Heart left ventricle (tissue), 16 donors: ENCODE measurements at regions not wholly inside any gene's neighbourhood (a gene's known extent, or its start where the extent isn't known, plus 50 kb on each side); places are given as distances from the start of the nearest gene placed in this dataset.
A peak's percentile ranks its signal among the peaks of the same experiment; 100 is the strongest.

ENCODE experiments used
- ATAC-seq, 4 donors: fragments of 200-7000 bp; cut with Tn5 transposase; one replicate each; pipeline ENCODE4 v1.9.1; 2020 to 2022; ENCODE audit warnings: moderate library complexity in 4 of 4, mild to moderate bottlenecking in 3 of 4, moderate number of reproducible peaks in 1 of 4
- DNase-seq, 5 donors: peaks; one replicate each; pipeline ENCODE4 v3.0.0-alpha.2; 2020
- H3K27ac ChIP-seq, 12 donors: fragments of 200-600 bp; sonication (generic) in 4 of 12; one replicate each; pipeline versions ENCODE4 v1.5.0 to v1.8.0; 2016 to 2022; ENCODE audit warnings: mild to moderate bottlenecking in 2 of 12
- H3K27me3 ChIP-seq, 9 donors: fragments of 200-600 bp; sonication (generic) in 2 of 9; one replicate each; pipeline versions ENCODE4 v1.5.1 to v1.8.0; 2016 to 2022; ENCODE audit warnings: mild to moderate bottlenecking in 3 of 9
- H3K36me3 ChIP-seq, 9 donors: fragments of 200-600 bp; sonication (generic) in 2 of 9; one replicate each; pipeline versions ENCODE4 v1.5.0 to v1.8.0; 2018 to 2022; ENCODE audit warnings: mild to moderate bottlenecking in 2 of 9
- H3K4me1 ChIP-seq, 12 donors: fragments of 200-600 bp; sonication (generic) in 4 of 12; one replicate each; pipeline versions ENCODE4 v1.5.0 to v1.8.0; 2016 to 2022; ENCODE audit warnings: mild to moderate bottlenecking in 3 of 12
- H3K4me3 ChIP-seq, 12 donors: fragments of 200-600 bp; sonication (generic) in 4 of 12; one replicate each; pipeline versions ENCODE4 v1.5.0 to v1.8.0; 2017 to 2022; ENCODE audit warnings: mild to moderate bottlenecking in 9 of 12, moderate library complexity in 4 of 12
- H3K9me3 ChIP-seq, 12 donors: fragments of 200-600 bp; sonication (generic) in 4 of 12; one replicate each; pipeline versions ENCODE4 v1.5.0 to v1.8.0; 2016 to 2022; ENCODE audit warnings: mild to moderate bottlenecking in 1 of 12
- CTCF ChIP-seq, 12 donors: fragments of 200-600 bp; sonication (generic) in 4 of 12; IDR thresholded peaks; one replicate each; pipeline versions ENCODE4 v1.5.0 to v1.8.0; 2018 to 2022; ENCODE audit warnings: antibody characterized with exemption in 12 of 12, mild to moderate bottlenecking in 5 of 12
- POLR2A ChIP-seq, 2 donors: fragments of 450-650 bp; IDR thresholded peaks; one replicate each; pipeline ENCODE4 v1.6.1; 2017; ENCODE audit warnings: antibody characterized with exemption in 2 of 2, mild to moderate bottlenecking in 2 of 2, moderate library complexity in 2 of 2
- WGBS, 4 donors: extraction: QIAGEN DNeasy Blood & Tissue Kit in 2 of 4; methylation state at CpG; one replicate each; pipeline versions ENCODE4 v1.1.5 to v1.1.7; 2013 to 2018; 5-methylcytosine and 5-hydroxymethylcytosine counted together
- intact Hi-C, 10 donors: fragments of 100-400 bp; cut with DNase I; formaldehyde crosslinking; loops; one replicate each; pipeline versions ENCODE4 v1.11.1 to v1.14.2; 2022
- donor health status: ischemic (EF 13 %, LVEDD 7.1; RV severe dilation, severe dysfunction).
- donor health status: healthy with polysubstance abuse.
- donor health status: DM: no; HTN: yes; CAD: no.
- donor health status: DM: no; HTN: no; CAD: no.
- donor health status: ischemic (EF 25% LVEDD 6.9; RV normal size, moderate dysfunction).
- donor health status: ischemic (EF 25% LVEDD 5.7; RV mildly dilated, moderate dysfunction).
- donor health status: healthy.
- donor health status: DM: yes; HTN: yes; CAD: no.
- donor health status: ischemic (EF 35%, LVEDD 5.7; RV mildly dilated, moderate dysfunction).
- donor health status: nonischemic (EF 11% LVEDD 7.7; RV severe dilation, severe dysfunction).
- donor health status: DM: yes; HTN: yes; CAD: no.
- donor health status: PGD.
- donor health status: ischemic (EF 29% LVEDD 5.4; RV normal size, mild dysfunction).
- donor health status: nonischemic (EF 23%, LVEDD 6.1; RV moderate dilation, normal function).

- Histone ChIP-seq H3K9me3 (peaks cover 0 to 8% (median 0%) of the 10 kb centered on the region in 12 donors), H3K27me3 (no peaks in the 10 kb centered on the region), H3K36me3 (no peaks in the 10 kb centered on the region), H3K27ac (no peak overlapping the region), H3K4me1 (no peaks in the 10 kb centered on the region), H3K4me3 (no peak overlapping the region)
- WGBS, 4 donors: 45 to 54% (median 50%) methylated on average over 6 of the region's 6 CpGs
- ATAC-seq: peak in 1 of 4 donors; percentile 45
- DNase-seq: no peak
- intact Hi-C loops: no loop called here
- no peak for TF ChIP-seq CTCF (IDR thresholded peaks at IDR 0.05)
- TF ChIP-seq POLR2A (IDR thresholded peaks at IDR 0.05): no peak
These were observed 89.7 kb upstream of the KCNA4 start for GRCh38 chr11:30106222-30107181.

- WGBS, 4 donors: 56 to 72% (median 62%) methylated on average over 2 of the region's 2 CpGs
- Histone ChIP-seq H3K4me3 (no peak overlapping the region), H3K9me3 (peaks cover 0 to 3% (median 0%) of the 10 kb centered on the region in 12 donors), H3K27me3 (no peaks in the 10 kb centered on the region), H3K27ac (no peak overlapping the region), H3K36me3 (no peaks in the 10 kb centered on the region), H3K4me1 (no peaks in the 10 kb centered on the region)
- TF ChIP-seq POLR2A (IDR thresholded peaks at IDR 0.05): no peak
- TF ChIP-seq CTCF (IDR thresholded peaks at IDR 0.05): no peak
- ATAC-seq: peak in 2 of 4 donors; percentile 49 to 72
- intact Hi-C loops: no loop called here
- DNase-seq: no peak
These were observed 91.1 kb upstream of the KCNA4 start for GRCh38 chr11:30107899-30108298.

- Histone ChIP-seq H3K9me3 (no peaks in the 10 kb centered on the region), H3K27me3 (no peaks in the 10 kb centered on the region), H3K4me3 (no peak overlapping the region), H3K4me1 (no peaks in the 10 kb centered on the region), H3K36me3 (no peaks in the 10 kb centered on the region), H3K27ac (no peak overlapping the region)
- ATAC-seq (no peak), DNase-seq (no peak)
- TF ChIP-seq CTCF (IDR thresholded peaks at IDR 0.05) (no peak), POLR2A (IDR thresholded peaks at IDR 0.05) (no peak)
- WGBS, 4 donors: 85 to 94% (median 91%) methylated on average over 4 of the region's 4 CpGs
- intact Hi-C loops: no loop called here
These were observed 92.9 kb upstream of the KCNA4 start for GRCh38 chr11:30109774-30110173.

- Histone ChIP-seq H3K36me3 (no peaks in the 10 kb centered on the region), H3K27me3 (no peaks in the 10 kb centered on the region), H3K9me3 (no peaks in the 10 kb centered on the region), H3K4me3 (no peak overlapping the region), H3K27ac (no peak overlapping the region), H3K4me1 (no peaks in the 10 kb centered on the region)
- TF ChIP-seq CTCF (IDR thresholded peaks at IDR 0.05): no peak
- no peak for TF ChIP-seq POLR2A (IDR thresholded peaks at IDR 0.05)
- 74 to 84% (median 76%) methylated on average over 3 of the region's 3 CpGs for WGBS, 4 donors
- ATAC-seq (no peak), DNase-seq (no peak)
- intact Hi-C loops: no loop called here
These were observed 93.9 kb upstream of the KCNA4 start for GRCh38 chr11:30110691-30111090.
